OCI-LY1 (cell line): ENCODE measurements at regions not wholly inside any gene's neighbourhood (a gene's known extent, or its start where the extent isn't known, plus 50 kb on each side); places are given as distances from the start of the nearest gene placed in this dataset.

Source experiments
- EZH2 ChIP-seq: fragments of 200-600 bp; sonication (generic), shearing (Covaris generic); IDR thresholded peaks from 2 replicates; pipeline ENCODE4 v1.8.0; 2017; ENCODE audit warnings: borderline replicate concordance, mixed run types, mild to moderate bottlenecking, antibody characterized with exemption, low read length, moderate library complexity, mixed read lengths
- TF ChIP-seq, protein P1 (sequence below): fragments of 200-600 bp; sonication (generic), shearing (Covaris generic); IDR thresholded peaks from 2 replicates; pipeline ENCODE4 v1.5.1; 2017; ENCODE audit warnings: mild to moderate bottlenecking, antibody characterized with exemption, low read length, moderate library complexity, mixed read lengths

- no peak for TF ChIP-seq EZH2
- TF ChIP-seq, protein P1, sequence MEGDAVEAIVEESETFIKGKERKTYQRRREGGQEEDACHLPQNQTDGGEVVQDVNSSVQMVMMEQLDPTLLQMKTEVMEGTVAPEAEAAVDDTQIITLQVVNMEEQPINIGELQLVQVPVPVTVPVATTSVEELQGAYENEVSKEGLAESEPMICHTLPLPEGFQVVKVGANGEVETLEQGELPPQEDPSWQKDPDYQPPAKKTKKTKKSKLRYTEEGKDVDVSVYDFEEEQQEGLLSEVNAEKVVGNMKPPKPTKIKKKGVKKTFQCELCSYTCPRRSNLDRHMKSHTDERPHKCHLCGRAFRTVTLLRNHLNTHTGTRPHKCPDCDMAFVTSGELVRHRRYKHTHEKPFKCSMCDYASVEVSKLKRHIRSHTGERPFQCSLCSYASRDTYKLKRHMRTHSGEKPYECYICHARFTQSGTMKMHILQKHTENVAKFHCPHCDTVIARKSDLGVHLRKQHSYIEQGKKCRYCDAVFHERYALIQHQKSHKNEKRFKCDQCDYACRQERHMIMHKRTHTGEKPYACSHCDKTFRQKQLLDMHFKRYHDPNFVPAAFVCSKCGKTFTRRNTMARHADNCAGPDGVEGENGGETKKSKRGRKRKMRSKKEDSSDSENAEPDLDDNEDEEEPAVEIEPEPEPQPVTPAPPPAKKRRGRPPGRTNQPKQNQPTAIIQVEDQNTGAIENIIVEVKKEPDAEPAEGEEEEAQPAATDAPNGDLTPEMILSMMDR = no peak
Measured at GRCh38 chrX:68947882-68948605, 119.2 kb downstream of the EFNB1 start.
